T-helper 1 cell treated with Interleukin-12 subunit alpha and Interleukin-12 subunit beta and Interleukin-4 antibody, amounts not matched to agents 30 μg/mL and 1 μg/mL, for 36 hours (primary cell): ENCODE measurements at regions not wholly inside any gene's neighbourhood (a gene's known extent, or its start where the extent isn't known, plus 50 kb on each side); places are given as distances from the start of the nearest gene placed in this dataset.

Experiments
- H3K27ac Mint-ChIP-seq: one replicate; pipeline ENCODE4 v1.8.0; 2021; ENCODE audit warnings: mild to moderate bottlenecking, mixed read lengths
- H3K27me3 Mint-ChIP-seq: one replicate; pipeline ENCODE4 v1.8.0; 2021; ENCODE audit warnings: low read depth, mixed read lengths
- H3K36me3 Mint-ChIP-seq: one replicate; pipeline ENCODE4 v1.8.0; 2021; ENCODE audit warnings: low read depth, mixed read lengths
- H3K4me1 Mint-ChIP-seq: one replicate; pipeline ENCODE4 v1.8.0; 2021; ENCODE audit warnings: low read depth, mixed read lengths
- H3K4me3 Mint-ChIP-seq: one replicate; pipeline ENCODE4 v1.8.0; 2021; ENCODE audit warnings: mild to moderate bottlenecking, moderate library complexity, mixed read lengths
- H3K9me3 Mint-ChIP-seq: one replicate; pipeline ENCODE4 v1.8.0; 2021; ENCODE audit warnings: mixed read lengths

GRCh38 chr19:30790056-30790680, 418.0 kb downstream of the ZNF536 start:
- H3K4me3 Mint-ChIP-seq, result no peak overlapping the region

GRCh38 chr19:30788105-30788765, 416.1 kb downstream of the ZNF536 start:
- H3K4me1 Mint-ChIP-seq, result no peaks in the 10 kb centered on the region
- no peaks in the 10 kb centered on the region for H3K36me3 Mint-ChIP-seq
- no peak overlapping the region for H3K27ac Mint-ChIP-seq
- no peaks in the 10 kb centered on the region for H3K27me3 Mint-ChIP-seq
- H3K4me3 Mint-ChIP-seq, result no peak overlapping the region
- no peaks in the 10 kb centered on the region for H3K9me3 Mint-ChIP-seq

More at GRCh38 chr19:30790056-30790680, 418.0 kb downstream of the ZNF536 start:
- no peaks in the 10 kb centered on the region for H3K9me3 Mint-ChIP-seq
- no peak overlapping the region for H3K27ac Mint-ChIP-seq
- no peaks in the 10 kb centered on the region for H3K27me3 Mint-ChIP-seq
- H3K4me1 Mint-ChIP-seq, result no peaks in the 10 kb centered on the region
- H3K36me3 Mint-ChIP-seq, result no peaks in the 10 kb centered on the region

GRCh38 chr19:30785458-30786137, 413.4 kb downstream of the ZNF536 start:
- Mint-ChIP-seq H3K36me3 (no peaks in the 10 kb centered on the region), H3K4me3 (no peak overlapping the region), H3K27me3 (no peaks in the 10 kb centered on the region), H3K27ac (no peak overlapping the region), H3K9me3 (no peaks in the 10 kb centered on the region), H3K4me1 (no peaks in the 10 kb centered on the region)

- H3K4me3 Mint-ChIP-seq, result no peak overlapping the region
- H3K36me3 Mint-ChIP-seq, result no peaks in the 10 kb centered on the region
- H3K9me3 Mint-ChIP-seq, result no peaks in the 10 kb centered on the region
- H3K4me1 Mint-ChIP-seq, result no peaks in the 10 kb centered on the region
- H3K27me3 Mint-ChIP-seq, result no peaks in the 10 kb centered on the region
- H3K27ac Mint-ChIP-seq, result no peak overlapping the region
Observed at GRCh38 chr19:30784850-30785457, 412.8 kb downstream of the ZNF536 start.

GRCh38 chr19:30783936-30784335, 411.8 kb downstream of the ZNF536 start:
- no peak overlapping the region for H3K27ac Mint-ChIP-seq
- H3K4me1 Mint-ChIP-seq, result no peaks in the 10 kb centered on the region
- H3K9me3 Mint-ChIP-seq, result no peaks in the 10 kb centered on the region
- no peaks in the 10 kb centered on the region for H3K36me3 Mint-ChIP-seq
- no peak overlapping the region for H3K4me3 Mint-ChIP-seq
- no peaks in the 10 kb centered on the region for H3K27me3 Mint-ChIP-seq

- Mint-ChIP-seq H3K4me1 (no peaks in the 10 kb centered on the region), H3K36me3 (no peaks in the 10 kb centered on the region), H3K4me3 (no peak overlapping the region), H3K27me3 (no peaks in the 10 kb centered on the region), H3K27ac (no peak overlapping the region), H3K9me3 (no peaks in the 10 kb centered on the region)
Observed at GRCh38 chr19:30783212-30783611, 411.0 kb downstream of the ZNF536 start.

GRCh38 chr19:30781519-30781918, 409.3 kb downstream of the ZNF536 start:
- H3K4me1 Mint-ChIP-seq, result no peaks in the 10 kb centered on the region
- no peak overlapping the region for H3K4me3 Mint-ChIP-seq
- H3K36me3 Mint-ChIP-seq, result no peaks in the 10 kb centered on the region
- no peaks in the 10 kb centered on the region for H3K9me3 Mint-ChIP-seq
- no peak overlapping the region for H3K27ac Mint-ChIP-seq
- no peaks in the 10 kb centered on the region for H3K27me3 Mint-ChIP-seq

GRCh38 chr19:30781047-30781446, 408.9 kb downstream of the ZNF536 start:
- Mint-ChIP-seq H3K27ac (no peak overlapping the region), H3K9me3 (no peaks in the 10 kb centered on the region), H3K4me3 (no peak overlapping the region), H3K36me3 (no peaks in the 10 kb centered on the region), H3K27me3 (no peaks in the 10 kb centered on the region), H3K4me1 (no peaks in the 10 kb centered on the region)

- Mint-ChIP-seq H3K27ac (no peak overlapping the region), H3K27me3 (no peaks in the 10 kb centered on the region), H3K9me3 (no peaks in the 10 kb centered on the region), H3K36me3 (no peaks in the 10 kb centered on the region), H3K4me1 (no peaks in the 10 kb centered on the region), H3K4me3 (no peak overlapping the region)
Observed at GRCh38 chr19:30780456-30780855, 408.3 kb downstream of the ZNF536 start.

- Mint-ChIP-seq H3K4me1 (no peaks in the 10 kb centered on the region), H3K9me3 (no peaks in the 10 kb centered on the region), H3K36me3 (no peaks in the 10 kb centered on the region), H3K27me3 (no peaks in the 10 kb centered on the region), H3K27ac (no peak overlapping the region), H3K4me3 (no peak overlapping the region)
Observed at GRCh38 chr19:30780032-30780431, 407.8 kb downstream of the ZNF536 start.

- Mint-ChIP-seq H3K27me3 (no peaks in the 10 kb centered on the region), H3K4me3 (no peak overlapping the region), H3K9me3 (no peaks in the 10 kb centered on the region)
Observed at GRCh38 chr19:30778961-30779715, 407.0 kb downstream of the ZNF536 start.

GRCh38 chr19:30778061-30778460, 405.9 kb downstream of the ZNF536 start:
- H3K36me3 Mint-ChIP-seq, result no peaks in the 10 kb centered on the region
- no peaks in the 10 kb centered on the region for H3K27me3 Mint-ChIP-seq
- no peaks in the 10 kb centered on the region for H3K4me1 Mint-ChIP-seq
- no peak overlapping the region for H3K4me3 Mint-ChIP-seq
- no peaks in the 10 kb centered on the region for H3K9me3 Mint-ChIP-seq
- H3K27ac Mint-ChIP-seq, result no peak overlapping the region

More at GRCh38 chr19:30778961-30779715, 407.0 kb downstream of the ZNF536 start:
- Mint-ChIP-seq H3K27ac (no peak overlapping the region), H3K4me1 (no peaks in the 10 kb centered on the region), H3K36me3 (no peaks in the 10 kb centered on the region)

- H3K27ac Mint-ChIP-seq, result no peak overlapping the region
Observed at GRCh38 chr19:30775956-30776355, 403.8 kb downstream of the ZNF536 start.

GRCh38 chr19:30774252-30774766, 402.1 kb downstream of the ZNF536 start:
- Mint-ChIP-seq H3K27ac (no peak overlapping the region), H3K27me3 (no peaks in the 10 kb centered on the region), H3K4me1 (no peaks in the 10 kb centered on the region), H3K9me3 (peaks cover 4% of the 10 kb centered on the region), H3K4me3 (no peak overlapping the region), H3K36me3 (no peaks in the 10 kb centered on the region)

More at GRCh38 chr19:30775956-30776355, 403.8 kb downstream of the ZNF536 start:
- H3K9me3 Mint-ChIP-seq, result peaks cover 4% of the 10 kb centered on the region
- no peaks in the 10 kb centered on the region for H3K27me3 Mint-ChIP-seq
- H3K36me3 Mint-ChIP-seq, result no peaks in the 10 kb centered on the region
- H3K4me3 Mint-ChIP-seq, result no peak overlapping the region
- no peaks in the 10 kb centered on the region for H3K4me1 Mint-ChIP-seq
